ENCODE measurements at regions not wholly inside any gene's neighbourhood (a gene's known extent, or its start where the extent isn't known, plus 50 kb on each side); places are given as distances from the start of the nearest gene placed in this dataset.

DNA sequence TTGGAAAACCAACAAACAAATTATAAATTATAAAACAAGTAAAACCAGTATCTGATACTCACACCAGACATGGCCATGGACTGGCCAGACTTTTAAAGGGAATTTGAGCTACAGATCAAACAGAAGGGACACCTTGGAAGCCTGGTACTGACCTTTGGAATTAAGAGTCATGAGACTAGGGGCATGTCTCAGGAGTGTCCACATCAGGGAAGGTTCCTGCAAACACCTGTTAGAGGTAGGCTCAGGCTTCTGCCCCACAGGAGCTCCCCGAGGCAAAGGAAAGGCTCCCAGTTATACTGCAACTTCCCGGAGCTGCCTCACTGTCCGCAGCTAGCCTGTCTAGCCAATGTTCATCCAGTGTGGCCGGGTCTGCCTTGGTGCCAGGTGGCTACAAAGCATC, 290.1 kb downstream of the BUD13 start:
- Histone ChIP-seq H3K9ac (ENCODE audit: low read length) (no peak overlapping the region), H3K4me3 (ENCODE audit: low read length) (no peak overlapping the region), H4K20me1 (ENCODE audit: insufficient read depth) (no peaks in the 10 kb centered on the region), H3K27ac (ENCODE audit: low read length) (no peak overlapping the region), H3K9me2 (ENCODE audit: insufficient read depth, low read length) (no peaks in the 10 kb centered on the region), H3K79me2 (replicated peaks; ENCODE audit: insufficient read depth, low read length) (no peaks in the 10 kb centered on the region), H3K36me3 (ENCODE audit: insufficient read depth, low read length) (no peaks in the 10 kb centered on the region), H3K9me3 (ENCODE audit: low read length) (no peaks in the 10 kb centered on the region), H3K27me3 (ENCODE audit: insufficient read depth, low read depth, low read length) (no peaks in the 10 kb centered on the region), H2AFZ (ENCODE audit: low read depth, low read length) (no peak overlapping the region), H3K4me2 (ENCODE audit: low read length) (no peak overlapping the region), H3F3A (ENCODE audit: insufficient read depth, low read length, poor library complexity, severe bottlenecking) (no peaks in the 10 kb centered on the region)
- TF ChIP-seq, protein P1, sequence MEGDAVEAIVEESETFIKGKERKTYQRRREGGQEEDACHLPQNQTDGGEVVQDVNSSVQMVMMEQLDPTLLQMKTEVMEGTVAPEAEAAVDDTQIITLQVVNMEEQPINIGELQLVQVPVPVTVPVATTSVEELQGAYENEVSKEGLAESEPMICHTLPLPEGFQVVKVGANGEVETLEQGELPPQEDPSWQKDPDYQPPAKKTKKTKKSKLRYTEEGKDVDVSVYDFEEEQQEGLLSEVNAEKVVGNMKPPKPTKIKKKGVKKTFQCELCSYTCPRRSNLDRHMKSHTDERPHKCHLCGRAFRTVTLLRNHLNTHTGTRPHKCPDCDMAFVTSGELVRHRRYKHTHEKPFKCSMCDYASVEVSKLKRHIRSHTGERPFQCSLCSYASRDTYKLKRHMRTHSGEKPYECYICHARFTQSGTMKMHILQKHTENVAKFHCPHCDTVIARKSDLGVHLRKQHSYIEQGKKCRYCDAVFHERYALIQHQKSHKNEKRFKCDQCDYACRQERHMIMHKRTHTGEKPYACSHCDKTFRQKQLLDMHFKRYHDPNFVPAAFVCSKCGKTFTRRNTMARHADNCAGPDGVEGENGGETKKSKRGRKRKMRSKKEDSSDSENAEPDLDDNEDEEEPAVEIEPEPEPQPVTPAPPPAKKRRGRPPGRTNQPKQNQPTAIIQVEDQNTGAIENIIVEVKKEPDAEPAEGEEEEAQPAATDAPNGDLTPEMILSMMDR (IDR thresholded peaks at IDR 0.05; ENCODE audit: poor library complexity, severe bottlenecking), result no peak
- no peak for TF ChIP-seq MXI1 (conservative IDR thresholded peaks at IDR 0.05; ENCODE audit: poor library complexity, severe bottlenecking)
- TF ChIP-seq POLR2AphosphoS5 (IDR thresholded peaks at IDR 0.05), result no peak

DNA sequence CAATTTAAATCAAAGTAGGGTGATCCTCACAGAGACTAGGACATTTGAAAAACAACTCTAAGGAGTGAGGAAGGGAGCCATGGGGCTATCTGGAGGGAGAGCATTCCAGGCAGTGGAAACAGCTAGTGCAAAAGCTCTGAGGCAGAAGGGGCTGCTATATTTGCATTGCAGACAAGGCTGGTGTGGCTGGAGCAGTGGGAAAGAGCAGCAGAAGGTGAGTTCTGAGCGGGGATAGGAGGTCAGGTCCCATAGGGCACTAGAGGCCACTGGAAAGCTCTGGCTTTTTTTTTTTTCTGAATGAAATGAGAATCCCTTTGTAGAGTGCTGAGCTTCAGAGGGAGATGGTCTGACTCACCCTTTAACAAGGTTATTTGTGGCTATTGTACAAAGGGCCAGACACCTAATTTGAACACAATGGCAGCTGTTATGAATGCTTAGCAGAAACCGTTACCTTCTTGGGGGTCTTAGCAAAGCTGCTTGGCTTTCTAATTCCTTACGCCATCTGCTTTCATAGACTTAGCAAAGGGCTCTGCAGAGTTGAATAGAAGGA, 291.6 kb downstream of the BUD13 start:
- Histone ChIP-seq H3K79me2 (replicated peaks; ENCODE audit: insufficient read depth, low read length) (no peaks in the 10 kb centered on the region), H3K9ac (ENCODE audit: low read length) (no peak overlapping the region), H3K27ac (ENCODE audit: low read length) (no peak overlapping the region), H3K9me3 (ENCODE audit: low read length) (no peaks in the 10 kb centered on the region), H3K4me3 (ENCODE audit: low read length) (no peak overlapping the region), H3K9me2 (ENCODE audit: insufficient read depth, low read length) (no peaks in the 10 kb centered on the region), H3F3A (ENCODE audit: insufficient read depth, low read length, poor library complexity, severe bottlenecking) (no peaks in the 10 kb centered on the region), H2AFZ (ENCODE audit: low read depth, low read length) (no peak overlapping the region), H3K4me2 (ENCODE audit: low read length) (no peak overlapping the region), H3K36me3 (ENCODE audit: insufficient read depth, low read length) (no peaks in the 10 kb centered on the region), H3K27me3 (ENCODE audit: insufficient read depth, low read depth, low read length) (no peaks in the 10 kb centered on the region), H4K20me1 (ENCODE audit: insufficient read depth) (no peaks in the 10 kb centered on the region)
- TF ChIP-seq POLR2AphosphoS5 (IDR thresholded peaks at IDR 0.05), result no peak
- no peak for TF ChIP-seq MXI1 (conservative IDR thresholded peaks at IDR 0.05; ENCODE audit: poor library complexity, severe bottlenecking)
- TF ChIP-seq, protein P1 (IDR thresholded peaks at IDR 0.05; ENCODE audit: poor library complexity, severe bottlenecking), result no peak
- TF ChIP-seq, protein P2, sequence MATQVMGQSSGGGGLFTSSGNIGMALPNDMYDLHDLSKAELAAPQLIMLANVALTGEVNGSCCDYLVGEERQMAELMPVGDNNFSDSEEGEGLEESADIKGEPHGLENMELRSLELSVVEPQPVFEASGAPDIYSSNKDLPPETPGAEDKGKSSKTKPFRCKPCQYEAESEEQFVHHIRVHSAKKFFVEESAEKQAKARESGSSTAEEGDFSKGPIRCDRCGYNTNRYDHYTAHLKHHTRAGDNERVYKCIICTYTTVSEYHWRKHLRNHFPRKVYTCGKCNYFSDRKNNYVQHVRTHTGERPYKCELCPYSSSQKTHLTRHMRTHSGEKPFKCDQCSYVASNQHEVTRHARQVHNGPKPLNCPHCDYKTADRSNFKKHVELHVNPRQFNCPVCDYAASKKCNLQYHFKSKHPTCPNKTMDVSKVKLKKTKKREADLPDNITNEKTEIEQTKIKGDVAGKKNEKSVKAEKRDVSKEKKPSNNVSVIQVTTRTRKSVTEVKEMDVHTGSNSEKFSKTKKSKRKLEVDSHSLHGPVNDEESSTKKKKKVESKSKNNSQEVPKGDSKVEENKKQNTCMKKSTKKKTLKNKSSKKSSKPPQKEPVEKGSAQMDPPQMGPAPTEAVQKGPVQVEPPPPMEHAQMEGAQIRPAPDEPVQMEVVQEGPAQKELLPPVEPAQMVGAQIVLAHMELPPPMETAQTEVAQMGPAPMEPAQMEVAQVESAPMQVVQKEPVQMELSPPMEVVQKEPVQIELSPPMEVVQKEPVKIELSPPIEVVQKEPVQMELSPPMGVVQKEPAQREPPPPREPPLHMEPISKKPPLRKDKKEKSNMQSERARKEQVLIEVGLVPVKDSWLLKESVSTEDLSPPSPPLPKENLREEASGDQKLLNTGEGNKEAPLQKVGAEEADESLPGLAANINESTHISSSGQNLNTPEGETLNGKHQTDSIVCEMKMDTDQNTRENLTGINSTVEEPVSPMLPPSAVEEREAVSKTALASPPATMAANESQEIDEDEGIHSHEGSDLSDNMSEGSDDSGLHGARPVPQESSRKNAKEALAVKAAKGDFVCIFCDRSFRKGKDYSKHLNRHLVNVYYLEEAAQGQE (IDR thresholded peaks at IDR 0.05; ENCODE audit: borderline replicate concordance), result no peak
- no peak for TF ChIP-seq RAD21 (conservative IDR thresholded peaks at IDR 0.05)
- TF ChIP-seq EP300 (conservative IDR thresholded peaks at IDR 0.05; ENCODE audit: poor library complexity, severe bottlenecking), result no peak
- TF ChIP-seq SMC3 (conservative IDR thresholded peaks at IDR 0.05; ENCODE audit: poor library complexity), result no peak
- no peak for TF ChIP-seq EZH2 (IDR thresholded peaks at IDR 0.05; ENCODE audit: borderline replicate concordance, insufficient read depth, low read length, poor library complexity, severe bottlenecking)
- no peak for TF ChIP-seq TAF1 (IDR thresholded peaks at IDR 0.05; ENCODE audit: low read depth)

Data from neural cell (in vitro differentiated cells).